Ishikawa (cell line): ENCODE measurements at regions not wholly inside any gene's neighbourhood (a gene's known extent, or its start where the extent isn't known, plus 50 kb on each side); places are given as distances from the start of the nearest gene placed in this dataset.

Experiments
- CEBPB ChIP-seq: IDR thresholded peaks from 2 replicates; pipeline ENCODE4 v1.6.1; 2012
- CREB1 ChIP-seq: IDR thresholded peaks from 2 replicates; pipeline ENCODE4 v1.6.1; 2012; ENCODE audit warnings: low read depth
- EGR1 ChIP-seq: IDR thresholded peaks from 2 replicates; pipeline ENCODE4 v1.6.1; 2012
- EP300 ChIP-seq: IDR thresholded peaks from 2 replicates; pipeline ENCODE4 v1.6.1; 2012; ENCODE audit warnings: borderline replicate concordance
- FOXM1 ChIP-seq: IDR thresholded peaks from 2 replicates; pipeline ENCODE4 v1.6.1; 2012; ENCODE audit warnings: low read depth, borderline replicate concordance
- NFIC ChIP-seq: IDR thresholded peaks from 2 replicates; pipeline ENCODE4 v1.6.1; 2012
- RAD21 ChIP-seq: IDR thresholded peaks from 2 replicates; pipeline ENCODE4 v1.6.1; 2012; ENCODE audit warnings: low read depth
- TAF1 ChIP-seq: IDR thresholded peaks from 2 replicates; pipeline ENCODE4 v1.6.1; 2012; ENCODE audit warnings: low read depth, mild to moderate bottlenecking
- TCF12 ChIP-seq: IDR thresholded peaks from 2 replicates; pipeline ENCODE4 v1.6.1; 2012; ENCODE audit warnings: low read depth
- TEAD4 ChIP-seq: IDR thresholded peaks from 2 replicates; pipeline ENCODE4 v1.6.1; 2012
- YY1 ChIP-seq: IDR thresholded peaks from 2 replicates; pipeline ENCODE4 v1.6.1; 2012; ENCODE audit warnings: low read depth
- TF ChIP-seq, protein P1 (sequence below): IDR thresholded peaks from 2 replicates; pipeline ENCODE4 v1.6.1; 2012
- TF ChIP-seq, protein P2 (sequence below): IDR thresholded peaks from 2 replicates; pipeline ENCODE4 v1.6.1; 2012; ENCODE audit warnings: low read depth, mild to moderate bottlenecking
- TF ChIP-seq, protein P3 (sequence below): IDR thresholded peaks from 2 replicates; pipeline ENCODE4 v1.6.1; 2012

DNA sequence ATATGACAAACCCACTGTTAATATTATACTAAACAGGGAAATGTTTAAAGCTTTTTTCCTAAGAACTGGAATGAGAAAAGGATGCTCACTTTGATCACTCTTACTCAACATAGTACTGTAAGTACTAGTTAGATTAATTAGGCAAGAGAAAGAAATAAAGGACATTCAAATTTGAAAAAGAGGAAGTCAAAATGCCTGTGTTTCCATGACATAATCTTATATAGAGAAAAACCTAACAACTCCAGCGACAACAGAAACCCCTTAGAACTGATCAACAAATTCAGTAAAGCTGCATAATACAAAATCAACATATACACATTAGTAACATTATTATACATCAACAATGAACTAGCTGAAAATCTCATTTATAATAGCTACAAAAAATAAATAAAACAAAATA lies 200.6 kb upstream of the ROBO1 start:
- TF ChIP-seq CREB1: no peak
- TF ChIP-seq, protein P1, sequence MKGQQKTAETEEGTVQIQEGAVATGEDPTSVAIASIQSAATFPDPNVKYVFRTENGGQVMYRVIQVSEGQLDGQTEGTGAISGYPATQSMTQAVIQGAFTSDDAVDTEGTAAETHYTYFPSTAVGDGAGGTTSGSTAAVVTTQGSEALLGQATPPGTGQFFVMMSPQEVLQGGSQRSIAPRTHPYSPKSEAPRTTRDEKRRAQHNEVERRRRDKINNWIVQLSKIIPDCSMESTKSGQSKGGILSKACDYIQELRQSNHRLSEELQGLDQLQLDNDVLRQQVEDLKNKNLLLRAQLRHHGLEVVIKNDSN: no peak
- TF ChIP-seq CEBPB: no peak
- TF ChIP-seq EP300: no peak
- TF ChIP-seq, protein P2, sequence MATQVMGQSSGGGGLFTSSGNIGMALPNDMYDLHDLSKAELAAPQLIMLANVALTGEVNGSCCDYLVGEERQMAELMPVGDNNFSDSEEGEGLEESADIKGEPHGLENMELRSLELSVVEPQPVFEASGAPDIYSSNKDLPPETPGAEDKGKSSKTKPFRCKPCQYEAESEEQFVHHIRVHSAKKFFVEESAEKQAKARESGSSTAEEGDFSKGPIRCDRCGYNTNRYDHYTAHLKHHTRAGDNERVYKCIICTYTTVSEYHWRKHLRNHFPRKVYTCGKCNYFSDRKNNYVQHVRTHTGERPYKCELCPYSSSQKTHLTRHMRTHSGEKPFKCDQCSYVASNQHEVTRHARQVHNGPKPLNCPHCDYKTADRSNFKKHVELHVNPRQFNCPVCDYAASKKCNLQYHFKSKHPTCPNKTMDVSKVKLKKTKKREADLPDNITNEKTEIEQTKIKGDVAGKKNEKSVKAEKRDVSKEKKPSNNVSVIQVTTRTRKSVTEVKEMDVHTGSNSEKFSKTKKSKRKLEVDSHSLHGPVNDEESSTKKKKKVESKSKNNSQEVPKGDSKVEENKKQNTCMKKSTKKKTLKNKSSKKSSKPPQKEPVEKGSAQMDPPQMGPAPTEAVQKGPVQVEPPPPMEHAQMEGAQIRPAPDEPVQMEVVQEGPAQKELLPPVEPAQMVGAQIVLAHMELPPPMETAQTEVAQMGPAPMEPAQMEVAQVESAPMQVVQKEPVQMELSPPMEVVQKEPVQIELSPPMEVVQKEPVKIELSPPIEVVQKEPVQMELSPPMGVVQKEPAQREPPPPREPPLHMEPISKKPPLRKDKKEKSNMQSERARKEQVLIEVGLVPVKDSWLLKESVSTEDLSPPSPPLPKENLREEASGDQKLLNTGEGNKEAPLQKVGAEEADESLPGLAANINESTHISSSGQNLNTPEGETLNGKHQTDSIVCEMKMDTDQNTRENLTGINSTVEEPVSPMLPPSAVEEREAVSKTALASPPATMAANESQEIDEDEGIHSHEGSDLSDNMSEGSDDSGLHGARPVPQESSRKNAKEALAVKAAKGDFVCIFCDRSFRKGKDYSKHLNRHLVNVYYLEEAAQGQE: no peak
- TF ChIP-seq NFIC: no peak
- TF ChIP-seq, protein P3, sequence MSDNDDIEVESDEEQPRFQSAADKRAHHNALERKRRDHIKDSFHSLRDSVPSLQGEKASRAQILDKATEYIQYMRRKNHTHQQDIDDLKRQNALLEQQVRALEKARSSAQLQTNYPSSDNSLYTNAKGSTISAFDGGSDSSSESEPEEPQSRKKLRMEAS: no peak
- TF ChIP-seq FOXM1: no peak
- no peak for TF ChIP-seq TAF1
- TF ChIP-seq YY1: no peak
- no peak for TF ChIP-seq TEAD4
- TF ChIP-seq RAD21: no peak
- no peak for TF ChIP-seq EGR1
- no peak for TF ChIP-seq TCF12
